Middle frontal gyrus (tissue), 1 donor: ENCODE measurements at regions not wholly inside any gene's neighbourhood (a gene's known extent, or its start where the extent isn't known, plus 50 kb on each side); places are given as distances from the start of the nearest gene placed in this dataset.
"Not testable (repeated sequence)": the region's sequence is repeated elsewhere in the genome, so short reads cannot be mapped to it uniquely, and the experiment has no call there.

ENCODE experiments used
- DNase-seq: peaks from one replicate; pipeline ENCODE4 v3.0.0-alpha.2; 2015; ENCODE audit warnings: low spot score; ENCODE audit errors: extremely low spot score

- not testable (repeated sequence) for DNase-seq
These were observed 190.3 kb downstream of the RAB11FIP2 start for GRCh38 chr10:117856426-117856825.

- no peak for DNase-seq
These were observed 186.6 kb downstream of the RAB11FIP2 start for GRCh38 chr10:117860135-117860534.

GRCh38 chr10:117860823-117861222 is 185.9 kb downstream of the RAB11FIP2 start:
- DNase-seq = no peak

- DNase-seq = no peak
These were observed 185.4 kb downstream of the RAB11FIP2 start for GRCh38 chr10:117861329-117861728.

- DNase-seq = no peak
These were observed 183.0 kb downstream of the RAB11FIP2 start for GRCh38 chr10:117863771-117864170.

- DNase-seq = no peak
These were observed 180.8 kb downstream of the RAB11FIP2 start for GRCh38 chr10:117865945-117866344.

- no peak for DNase-seq
These were observed 178.6 kb downstream of the RAB11FIP2 start for GRCh38 chr10:117868151-117868550.

GRCh38 chr10:117875793-117876192 is 170.9 kb downstream of the RAB11FIP2 start:
- DNase-seq = no peak

GRCh38 chr10:117876210-117876609 is 170.5 kb downstream of the RAB11FIP2 start:
- no peak for DNase-seq

- no peak for DNase-seq
These were observed 168.1 kb downstream of the RAB11FIP2 start for GRCh38 chr10:117878626-117879025.

- DNase-seq = no peak
These were observed 162.6 kb downstream of the RAB11FIP2 start for GRCh38 chr10:117884093-117884492.

GRCh38 chr10:117884592-117884991 is 162.1 kb downstream of the RAB11FIP2 start:
- DNase-seq = no peak

- no peak for DNase-seq
These were observed 161.4 kb downstream of the RAB11FIP2 start for GRCh38 chr10:117885206-117885829.

GRCh38 chr10:117886766-117887165 is 160.0 kb downstream of the RAB11FIP2 start:
- no peak for DNase-seq

GRCh38 chr10:117889664-117890063 is 157.1 kb downstream of the RAB11FIP2 start:
- DNase-seq = no peak

GRCh38 chr10:117892681-117893220 is 154.0 kb downstream of the RAB11FIP2 start:
- DNase-seq = no peak

- DNase-seq = no peak
These were observed 152.4 kb downstream of the RAB11FIP2 start for GRCh38 chr10:117894339-117894738.

- no peak for DNase-seq
These were observed 150.2 kb downstream of the RAB11FIP2 start for GRCh38 chr10:117896517-117896916.

GRCh38 chr10:117899181-117899683 is 147.5 kb downstream of the RAB11FIP2 start:
- DNase-seq = no peak

GRCh38 chr10:117900280-117900679 is 146.5 kb downstream of the RAB11FIP2 start:
- DNase-seq = no peak

- DNase-seq = no peak
These were observed 142.9 kb downstream of the RAB11FIP2 start for GRCh38 chr10:117903854-117904253.

- DNase-seq = no peak
These were observed 141.3 kb downstream of the RAB11FIP2 start for GRCh38 chr10:117905404-117905803.

GRCh38 chr10:117911684-117912083 is 135.1 kb downstream of the RAB11FIP2 start:
- DNase-seq = no peak
